Activated naive CD4-positive, alpha-beta T cell (primary cell): ENCODE measurements at regions not wholly inside any gene's neighbourhood (a gene's known extent, or its start where the extent isn't known, plus 50 kb on each side); places are given as distances from the start of the nearest gene placed in this dataset.
A peak's percentile ranks its signal among the peaks of the same experiment; 100 is the strongest.

Source experiments
- DNase-seq, 4 experiments: peaks; one replicate each; lab custom pipeline; 2025; lab: John Stamatoyannopoulos, UW

DNA sequence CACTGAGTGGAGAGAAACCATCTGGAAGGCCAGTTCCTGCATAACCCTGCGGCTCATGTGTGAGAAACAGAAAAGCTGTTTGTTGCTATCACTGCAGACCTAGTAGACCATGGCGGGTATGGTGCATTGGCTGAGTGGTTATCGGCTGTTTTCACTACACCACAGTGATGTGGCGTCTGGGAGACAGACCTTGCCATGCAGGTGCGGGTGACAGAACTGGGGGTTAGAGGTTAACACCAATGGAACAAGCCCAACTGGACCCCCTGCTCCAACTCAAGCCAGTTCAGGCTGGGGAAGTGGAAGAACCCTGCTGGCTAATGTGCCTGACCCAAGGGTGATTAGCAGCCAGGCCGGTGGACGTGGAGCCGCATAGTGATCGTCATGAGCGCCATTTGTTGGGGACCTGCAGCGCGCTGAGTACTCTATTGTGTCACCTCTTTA lies 91.9 kb downstream of the IRF8 start:
- no peak for DNase-seq

DNA sequence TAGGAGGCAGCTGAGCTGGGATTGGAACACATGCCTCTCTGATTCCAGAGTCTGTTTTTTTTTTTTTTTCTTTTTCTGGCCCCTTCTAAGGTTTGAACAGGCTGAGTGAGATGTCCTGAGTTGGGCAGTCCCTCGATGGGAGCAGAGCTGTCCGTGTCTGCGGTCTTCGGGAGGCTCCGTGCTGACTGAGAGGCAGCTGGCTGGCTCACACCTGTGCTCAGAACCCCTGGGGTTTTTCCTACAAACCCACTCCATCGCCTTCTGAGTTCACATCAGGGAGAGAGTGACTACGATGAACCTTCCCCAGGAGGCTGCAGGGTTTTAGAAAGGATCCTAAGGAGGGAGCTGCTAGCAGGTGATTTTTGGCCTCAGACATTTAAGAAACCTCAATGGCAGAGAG lies 92.5 kb downstream of the IRF8 start:
- no peak for DNase-seq

DNA sequence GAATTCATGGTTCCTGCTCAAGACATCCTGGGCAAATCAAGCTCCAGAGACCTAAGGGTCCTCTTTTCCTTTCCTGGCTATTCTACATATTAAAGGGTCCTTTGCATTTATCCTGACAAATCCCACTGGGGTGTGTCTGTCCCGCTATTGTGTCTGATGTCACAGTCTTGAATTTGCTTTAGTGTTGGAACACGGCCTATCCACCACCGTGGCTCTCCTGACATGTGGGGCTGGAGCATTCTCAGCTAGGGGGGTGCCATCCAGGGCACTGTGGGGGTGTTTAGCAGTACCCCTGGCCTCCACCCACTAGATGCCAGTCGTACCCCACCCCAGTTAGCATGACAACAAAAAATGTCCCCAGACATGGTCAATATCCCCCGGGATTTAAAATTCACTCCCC lies 92.9 kb downstream of the IRF8 start:
- DNase-seq: no peak

DNA sequence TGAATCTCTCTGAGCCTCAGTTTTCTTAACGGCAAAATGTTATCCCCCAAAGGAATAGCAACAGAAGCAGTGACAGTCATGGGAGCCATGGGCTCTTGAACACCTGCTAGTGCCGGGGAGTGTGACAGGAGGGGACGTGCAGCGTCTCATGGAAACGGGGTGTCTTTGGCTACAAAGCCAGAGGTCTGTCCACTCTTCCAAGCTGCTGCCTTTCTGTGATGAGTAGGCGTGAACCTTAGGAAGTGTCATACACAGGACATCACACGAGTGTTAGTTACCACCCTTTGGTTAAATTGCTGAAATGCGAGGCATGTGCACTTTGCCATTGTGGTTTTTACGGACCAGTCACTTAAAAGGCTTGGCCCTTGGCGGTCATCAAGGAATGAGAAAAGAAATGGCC lies 93.4 kb downstream of the IRF8 start:
- DNase-seq: no peak

DNA sequence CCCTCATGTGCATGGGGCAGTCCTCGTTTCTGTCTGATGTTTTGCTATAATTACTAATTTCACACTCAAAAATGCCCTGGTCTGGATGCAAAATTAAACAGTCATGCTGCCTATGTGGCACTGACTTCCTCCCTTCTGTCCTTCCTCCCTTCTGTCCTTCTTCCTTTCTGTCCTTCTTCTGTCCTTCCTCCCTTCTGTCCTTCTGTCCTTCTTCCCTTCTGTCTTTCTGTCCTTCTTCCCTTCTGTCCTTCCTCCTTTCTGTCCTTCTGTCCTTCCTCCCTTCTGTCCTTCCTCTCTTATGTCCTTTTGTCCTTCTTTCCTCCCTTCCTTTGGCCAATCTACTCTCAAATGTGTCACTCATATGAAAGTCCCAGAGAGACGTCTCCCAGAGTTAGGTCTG lies 93.8 kb downstream of the IRF8 start:
- DNase-seq: no peak

DNA sequence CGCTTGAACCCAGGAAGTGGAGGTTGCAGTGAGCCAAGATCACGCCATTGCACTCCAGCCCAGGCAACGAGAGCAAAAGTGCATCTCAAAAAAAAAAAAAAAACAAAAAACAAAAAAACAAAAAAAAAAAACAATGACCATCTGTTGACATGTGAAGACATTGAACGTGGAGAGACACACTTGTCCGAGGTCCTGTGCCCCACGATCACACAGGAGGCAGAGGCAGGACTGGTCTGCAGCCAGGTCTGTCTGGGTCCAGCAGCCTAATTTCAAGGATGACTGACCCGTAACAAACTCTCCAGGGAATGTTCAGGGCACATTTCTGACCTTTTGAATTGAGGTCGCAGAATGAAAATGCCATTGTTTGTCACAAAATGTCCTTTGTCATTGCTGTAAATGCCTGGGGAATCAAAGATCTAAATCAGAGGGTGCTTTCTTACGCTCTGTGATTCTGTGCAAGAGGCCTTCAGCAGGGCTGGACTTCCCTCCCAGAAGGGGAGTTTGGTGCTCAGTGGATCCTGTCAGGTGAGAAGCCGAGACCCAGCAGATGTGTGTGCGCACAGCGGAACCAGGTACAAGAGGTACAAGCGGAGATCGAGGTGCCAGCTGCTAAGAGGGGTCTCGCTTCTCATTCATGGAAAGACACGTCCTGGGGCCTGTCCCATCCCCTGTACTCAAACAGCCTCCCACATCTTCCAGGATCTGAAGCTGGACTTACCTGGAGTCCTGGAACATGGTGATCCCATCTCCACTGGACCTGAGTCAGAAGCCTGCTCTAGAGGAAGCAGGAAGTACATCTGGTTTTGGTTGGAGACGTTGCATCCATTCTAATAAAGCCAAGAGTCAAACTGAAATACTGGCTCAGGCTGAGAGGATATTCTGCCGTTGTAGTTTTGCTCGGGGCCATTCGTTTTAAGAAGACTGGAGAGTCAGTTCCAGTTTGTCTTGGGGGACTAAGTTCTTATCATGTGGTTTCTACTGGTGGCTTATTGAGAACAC lies 95.8 kb downstream of the IRF8 start:
- DNase-seq: no peak

DNA sequence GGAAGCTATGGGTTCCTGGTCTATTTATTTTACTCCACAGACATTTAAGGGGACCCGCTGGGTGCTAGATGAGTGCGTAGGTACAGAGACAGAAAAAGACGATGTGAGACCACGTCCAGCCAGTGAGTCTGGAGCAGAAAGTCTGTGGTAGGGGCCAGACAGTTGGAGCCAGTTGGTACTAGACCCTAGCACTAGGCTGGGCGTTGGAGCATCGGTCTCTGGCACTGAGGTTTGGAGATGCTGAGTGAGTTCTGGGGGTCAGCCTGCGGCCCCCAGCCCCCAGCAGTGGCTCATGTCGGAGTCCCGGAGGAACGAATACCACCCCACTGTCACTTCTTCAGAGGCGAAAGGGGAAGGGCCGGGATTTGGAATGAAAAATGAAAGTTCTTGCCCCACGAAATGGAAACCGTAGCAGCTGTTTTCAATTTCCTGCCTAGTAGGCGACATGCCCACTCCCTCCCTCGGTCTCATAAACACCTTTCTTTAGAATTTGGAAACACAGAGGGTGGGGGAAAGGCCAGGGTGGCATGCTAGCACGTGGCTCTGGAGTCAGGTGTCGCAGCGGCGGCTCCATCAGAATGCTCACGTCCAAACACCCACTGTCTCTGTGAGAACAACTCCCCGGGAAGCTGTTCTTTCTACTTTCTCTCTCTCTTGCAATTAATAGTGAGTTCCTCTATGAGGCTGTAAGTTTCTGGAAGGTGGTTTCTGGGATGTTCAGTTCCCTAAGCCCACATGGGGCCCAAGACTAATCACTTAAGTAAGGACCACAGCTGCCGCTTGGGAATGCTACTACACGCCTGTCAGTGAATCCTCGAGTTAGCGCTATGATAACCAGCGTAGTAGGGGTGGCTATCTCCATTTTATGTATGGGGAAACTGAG lies 96.8 kb downstream of the IRF8 start:
- DNase-seq: no peak

DNA sequence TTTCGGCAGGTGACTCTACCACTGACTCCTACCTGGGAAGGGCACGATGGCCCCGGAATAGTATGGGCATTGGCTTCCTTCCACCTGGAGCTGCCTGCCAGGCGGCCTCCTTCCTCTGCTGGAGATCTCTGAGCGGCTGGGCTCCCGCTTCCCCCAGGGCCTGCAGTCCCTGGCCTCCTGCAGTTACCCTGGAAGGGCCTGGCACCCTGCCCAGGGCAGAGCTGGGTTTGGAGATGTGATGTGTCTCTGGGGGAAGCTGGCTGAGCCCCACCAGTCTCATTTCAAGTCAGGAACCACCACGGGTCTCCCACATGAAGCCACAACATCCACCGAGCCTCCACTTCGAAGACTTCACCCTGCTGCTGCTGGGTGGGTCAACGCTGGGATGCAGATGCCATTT lies 97.9 kb downstream of the IRF8 start:
- no peak for DNase-seq

DNA sequence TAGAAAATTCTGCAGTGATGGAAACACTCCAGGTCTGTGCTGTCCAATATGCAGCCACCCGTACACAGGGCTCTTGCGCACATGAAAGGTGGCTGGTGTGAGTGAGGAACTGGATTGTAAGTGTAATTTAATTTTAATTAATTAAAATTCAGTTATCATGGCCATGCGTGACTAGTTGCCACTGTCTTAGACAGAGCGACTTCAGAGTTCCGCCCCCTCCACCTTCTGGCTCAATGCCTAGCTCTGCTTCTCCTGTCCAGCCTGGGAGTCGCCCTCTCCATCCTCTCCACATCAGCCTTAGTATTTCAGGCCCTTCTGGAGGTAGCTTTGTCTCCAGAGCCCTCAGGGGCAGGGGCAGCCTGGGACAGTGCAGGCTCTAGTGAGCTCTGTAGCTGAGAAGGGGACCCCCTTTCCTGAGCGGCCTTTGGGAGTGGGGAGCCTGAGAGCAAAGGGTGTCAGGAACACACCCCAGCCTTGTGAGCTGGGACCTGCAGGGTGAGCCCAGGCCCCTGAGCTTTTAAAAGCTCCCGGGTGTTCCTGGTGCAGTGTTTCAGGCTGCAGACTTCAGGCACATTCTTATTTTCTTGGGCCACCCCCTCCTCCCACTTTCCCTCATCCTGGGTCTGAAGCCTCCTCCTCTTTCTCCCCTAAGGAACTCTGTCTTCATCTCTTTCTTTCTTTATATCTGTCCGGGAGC lies 99.4 kb downstream of the IRF8 start:
- no peak for DNase-seq

DNA sequence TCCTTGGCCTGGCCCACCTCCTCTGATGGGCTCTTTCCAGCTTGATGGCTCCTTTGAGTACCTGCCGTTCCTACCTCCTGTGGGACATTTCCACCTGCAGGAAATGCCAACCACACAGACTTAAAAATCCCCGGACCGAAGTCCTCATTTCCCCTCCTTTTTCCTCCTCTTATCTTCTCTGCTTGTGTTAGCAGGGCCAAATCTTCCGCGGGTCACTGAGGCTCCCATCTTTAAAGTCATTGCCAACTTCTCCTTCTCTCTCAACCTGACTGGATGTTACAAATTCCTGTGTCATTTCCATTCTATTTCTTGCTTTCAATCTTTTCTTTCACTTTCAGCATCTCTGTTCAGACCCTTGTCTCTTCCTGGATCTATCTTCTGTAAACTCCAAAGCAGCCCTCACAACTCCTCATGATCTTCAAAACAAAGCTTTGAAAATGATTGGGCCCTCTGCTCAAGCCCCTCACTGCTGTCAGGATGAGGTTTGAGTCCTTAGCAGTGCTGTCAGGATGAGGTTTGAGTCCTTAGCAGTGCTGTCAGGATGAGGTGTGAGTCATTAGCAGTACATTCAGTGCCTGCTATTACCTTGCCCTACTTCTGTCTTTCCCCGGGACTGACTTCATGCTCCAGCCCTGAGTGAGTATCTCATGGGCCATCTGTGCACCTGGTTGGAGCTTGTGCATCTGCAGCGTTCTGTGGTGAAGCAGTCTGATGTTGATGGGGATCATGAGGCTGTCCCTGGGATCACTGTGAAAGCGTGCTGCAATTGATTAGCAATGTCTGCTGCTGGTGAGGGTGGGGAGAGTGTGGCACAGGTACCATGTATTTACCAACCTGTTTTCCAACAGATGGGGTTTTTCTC lies 100.1 kb downstream of the IRF8 start:
- no peak for DNase-seq

DNA sequence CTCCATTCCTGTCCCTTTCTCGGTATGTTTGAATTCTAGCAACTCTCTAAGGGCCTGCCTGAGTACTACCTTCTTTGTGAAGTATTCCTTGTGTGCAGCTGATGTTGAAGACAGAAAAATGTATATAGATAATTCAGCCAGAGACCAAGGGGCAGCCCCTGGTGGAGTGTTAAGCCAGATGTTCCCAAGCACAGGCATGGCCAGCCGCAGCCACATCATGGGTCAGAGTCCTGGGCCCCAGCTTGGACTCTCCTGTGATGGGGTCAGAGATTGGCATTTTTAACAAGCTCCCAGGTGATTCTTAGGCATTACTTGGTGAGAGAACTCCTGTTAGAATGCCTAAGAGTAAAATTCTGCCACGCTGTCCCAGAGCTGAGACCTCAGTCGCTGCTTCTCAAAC lies 100.8 kb downstream of the IRF8 start:
- no peak for DNase-seq

DNA sequence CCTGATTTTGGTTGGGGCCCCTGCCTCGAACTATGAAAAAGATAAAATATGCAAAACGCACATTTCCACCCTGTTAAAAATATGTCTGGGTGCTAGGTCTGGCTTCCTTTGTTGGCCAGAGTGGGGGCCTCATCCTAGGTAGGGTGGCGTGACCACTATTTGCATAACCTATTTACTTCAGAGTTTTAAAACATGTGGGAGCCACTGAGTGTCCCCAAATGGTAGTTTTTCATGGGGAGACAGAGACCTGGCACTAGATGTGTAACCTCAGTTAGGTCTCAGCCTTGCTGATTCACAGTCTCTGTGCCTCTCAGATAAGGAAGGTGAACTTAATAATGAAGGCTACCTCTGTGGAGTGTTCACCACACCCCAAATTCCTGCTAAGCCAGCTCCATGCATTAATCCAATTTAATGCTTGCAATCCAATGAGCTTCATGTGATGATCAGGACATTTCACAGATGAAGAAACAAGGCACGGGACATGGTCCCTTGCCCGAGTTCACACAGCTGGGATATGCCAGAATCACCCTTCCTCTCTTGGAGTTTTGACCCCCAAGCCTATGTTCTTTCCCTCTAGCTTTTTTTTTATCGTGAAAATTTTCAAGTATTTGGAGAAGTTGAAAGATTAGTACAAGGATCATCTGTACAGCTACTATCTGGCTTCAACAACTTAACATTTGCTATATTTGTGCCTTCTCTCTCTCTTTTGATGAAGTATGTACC lies 103.4 kb downstream of the IRF8 start:
- no peak for DNase-seq

DNA sequence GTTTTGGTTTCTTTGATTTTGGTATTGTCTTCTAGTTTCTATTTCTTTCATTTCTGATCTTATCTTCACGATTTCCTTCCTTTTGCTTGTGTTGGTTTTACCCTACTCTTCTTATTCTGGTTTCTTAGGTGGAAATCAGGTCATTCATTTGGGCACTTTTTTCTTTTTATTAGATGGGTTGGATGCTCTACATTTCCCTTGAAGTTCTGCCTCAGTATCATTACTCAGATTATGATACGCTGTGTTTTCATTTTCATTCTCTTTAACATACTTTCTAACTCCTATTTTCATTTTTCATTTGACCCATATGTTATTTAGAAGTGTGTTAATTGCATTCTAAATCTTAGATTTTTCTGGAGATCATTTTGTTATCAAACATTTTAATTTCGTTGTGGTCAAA lies 108.6 kb downstream of the IRF8 start:
- DNase-seq: no peak

DNA sequence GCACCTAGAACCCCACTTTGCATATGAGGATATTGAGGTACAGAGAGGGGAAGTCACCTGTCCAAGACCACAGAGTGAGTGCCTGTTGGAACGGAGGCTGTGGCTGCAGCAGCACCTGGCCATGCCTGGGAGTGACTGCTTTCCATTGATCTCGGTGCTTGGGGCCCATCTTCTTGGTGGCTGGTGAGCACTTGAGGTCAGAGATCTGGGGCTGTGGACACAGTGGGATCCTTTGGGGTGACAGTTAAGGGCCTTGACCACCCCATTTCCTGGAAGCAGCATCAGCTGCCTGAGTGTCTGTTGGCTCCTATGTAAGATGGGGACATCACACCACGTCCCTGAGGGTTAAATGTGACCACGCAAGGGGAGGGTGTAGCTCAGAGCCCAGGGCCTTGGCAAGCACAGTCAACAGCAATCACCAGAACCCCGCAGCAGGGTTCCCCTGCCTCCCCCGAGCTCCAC lies 111.7 kb downstream of the IRF8 start:
- no peak for DNase-seq

DNA sequence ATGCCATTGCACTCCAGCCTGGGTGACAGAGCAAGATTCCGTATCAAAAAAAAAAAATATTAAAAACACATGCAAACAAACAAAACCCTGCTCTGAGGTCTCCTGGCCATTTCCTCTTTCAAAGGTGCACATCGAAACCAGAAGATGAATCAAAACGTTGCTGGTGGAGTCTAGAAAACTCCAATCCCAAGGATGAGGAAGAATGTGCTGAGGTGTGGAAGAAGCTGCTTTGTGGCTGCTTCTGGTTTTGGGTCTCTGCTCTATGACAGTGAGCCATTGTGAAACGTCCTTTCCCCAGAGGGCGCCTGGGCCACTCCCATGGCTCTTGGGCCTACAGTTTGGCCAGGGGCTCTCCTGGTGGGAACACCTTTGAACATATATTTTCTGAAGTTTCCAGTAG lies 112.6 kb downstream of the IRF8 start:
- DNase-seq: no peak

DNA sequence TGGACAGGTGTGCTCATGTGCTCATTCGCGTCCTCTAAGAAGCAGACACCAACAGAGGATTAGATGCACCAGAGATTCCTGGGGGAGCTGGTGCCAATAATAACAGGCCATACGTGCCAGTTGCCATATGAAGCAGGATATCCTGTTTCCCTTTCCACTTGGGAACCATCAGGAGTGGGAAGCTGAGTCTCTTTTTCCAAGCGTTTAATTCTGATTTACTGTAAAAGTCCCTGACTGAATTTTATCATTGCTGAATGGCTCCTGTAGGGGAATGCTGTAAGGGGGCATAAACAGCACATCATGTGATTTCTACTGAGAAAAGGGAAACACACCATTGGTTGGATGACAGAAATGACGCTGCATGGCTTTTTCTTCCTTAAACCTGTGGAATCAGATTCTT lies 113.3 kb downstream of the IRF8 start:
- no peak for DNase-seq

DNA sequence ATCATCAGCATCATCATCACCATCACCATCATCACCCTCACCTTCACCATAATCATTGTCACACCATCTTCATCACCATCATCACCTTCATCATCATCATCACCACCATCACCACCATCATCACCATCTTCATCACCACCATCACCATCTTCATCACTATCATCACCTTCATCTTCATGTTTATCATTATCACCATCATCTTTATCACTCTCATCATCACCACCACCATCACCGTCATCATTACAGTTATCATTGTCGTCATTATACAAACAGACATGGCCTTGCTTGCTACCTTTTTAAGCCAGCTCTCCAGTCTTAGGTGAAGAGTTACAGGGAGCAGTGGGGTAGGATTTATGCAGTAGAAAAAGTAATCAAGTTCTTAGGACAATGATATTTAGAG lies 114.9 kb downstream of the IRF8 start:
- DNase-seq: no peak

DNA sequence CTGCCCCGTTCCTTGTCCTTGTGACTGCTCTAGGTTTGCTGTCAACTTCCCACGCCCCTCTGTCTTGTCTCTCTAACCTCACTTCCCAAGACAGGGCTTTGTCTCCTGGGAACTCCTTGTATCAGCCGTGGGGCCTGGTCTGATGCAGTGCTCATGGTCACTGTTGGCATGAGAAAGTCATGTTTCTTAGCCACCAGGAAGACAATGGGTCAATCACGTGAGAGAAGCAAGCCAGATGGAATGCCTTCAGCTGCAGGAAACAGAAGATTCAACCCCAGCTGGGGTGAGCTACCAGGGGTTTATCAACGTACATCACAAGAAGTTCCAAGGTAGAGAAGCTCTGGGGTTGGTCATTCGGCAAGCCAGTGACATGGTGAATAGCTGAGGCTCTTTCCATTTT lies 116.6 kb downstream of the IRF8 start:
- DNase-seq: no peak

DNA sequence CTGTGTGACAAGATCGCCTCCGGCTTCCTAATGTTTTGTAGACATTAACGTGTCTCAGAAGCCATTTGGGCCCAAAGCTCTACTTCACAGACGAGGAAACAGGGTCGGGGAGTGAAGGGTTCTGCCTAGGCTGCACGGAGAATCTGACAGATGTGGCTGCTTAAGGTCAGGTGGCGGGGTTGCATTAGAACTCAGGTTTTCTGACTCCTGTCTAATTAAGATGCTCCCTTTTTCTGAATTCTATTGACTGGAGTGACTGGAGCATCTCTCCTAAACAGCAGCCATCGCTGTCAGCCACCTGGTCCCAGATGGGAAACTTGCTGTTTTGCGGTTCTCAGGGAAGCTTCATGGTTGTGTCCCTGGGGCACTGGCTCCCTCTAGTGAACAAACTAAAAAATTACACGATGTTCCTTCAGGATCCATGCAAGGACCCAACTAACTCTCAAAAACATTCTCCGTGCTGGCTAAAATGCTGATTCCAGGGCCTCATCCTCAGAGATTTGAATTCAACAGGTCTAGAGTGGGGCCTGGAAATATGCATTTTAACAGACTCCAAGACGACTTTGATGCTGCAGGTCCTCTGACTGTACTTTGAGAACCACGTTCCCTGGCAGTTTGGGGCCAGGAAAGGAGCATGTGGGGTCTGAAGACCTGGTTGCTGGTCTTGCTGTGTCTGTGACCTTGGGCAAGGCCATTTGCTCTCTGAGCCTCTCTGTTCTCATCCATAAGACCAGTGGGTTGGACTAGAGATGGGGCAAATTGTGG lies 117.4 kb downstream of the IRF8 start:
- peak in 1 of 4 experiments; percentile 9 for DNase-seq

DNA sequence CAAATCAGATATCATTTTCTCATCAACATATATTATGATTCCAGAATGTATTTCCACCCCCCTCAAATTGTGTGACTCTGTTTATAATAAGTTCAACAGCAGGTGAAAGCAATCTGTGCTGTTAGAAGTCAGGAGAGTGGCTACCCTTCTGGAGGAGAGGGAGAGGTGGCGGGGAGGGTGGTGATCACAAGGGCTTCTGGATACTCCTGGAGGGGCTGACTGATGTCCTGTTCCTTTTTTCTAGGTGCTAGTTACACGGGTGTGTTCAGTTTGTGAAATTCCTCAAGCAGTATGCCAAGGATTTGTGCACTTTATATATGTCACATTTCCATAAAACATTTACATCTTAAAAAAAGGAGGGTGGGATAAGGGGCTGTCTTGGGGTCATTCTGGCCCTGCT lies 119.1 kb downstream of the IRF8 start:
- no peak for DNase-seq
